ENCODE measurements at regions not wholly inside any gene's neighbourhood (a gene's known extent, or its start where the extent isn't known, plus 50 kb on each side); places are given as distances from the start of the nearest gene placed in this dataset.

GRCh38 chr7:41334071-41334862 is 368.6 kb downstream of the INHBA start:
- DNase-seq = no peak

- no peak for DNase-seq
Measured at GRCh38 chr7:41333511-41333910, 369.4 kb downstream of the INHBA start.

- DNase-seq = no peak
Measured at GRCh38 chr7:41331194-41331593, 371.7 kb downstream of the INHBA start.

- DNase-seq = no peak
Measured at GRCh38 chr7:41328544-41328943, 374.3 kb downstream of the INHBA start.

- DNase-seq = no peak
Measured at GRCh38 chr7:41328131-41328530, 374.8 kb downstream of the INHBA start.

- no peak for DNase-seq
Measured at GRCh38 chr7:41326616-41327015, 376.3 kb downstream of the INHBA start.

GRCh38 chr7:41323806-41324205 is 379.1 kb downstream of the INHBA start:
- DNase-seq = no peak

GRCh38 chr7:41319581-41319980 is 383.3 kb downstream of the INHBA start:
- no peak for DNase-seq

- no peak for DNase-seq
Measured at GRCh38 chr7:41316410-41316809, 386.5 kb downstream of the INHBA start.

- DNase-seq = no peak
Measured at GRCh38 chr7:41315764-41316163, 387.1 kb downstream of the INHBA start.

GRCh38 chr7:41313171-41313570 is 389.7 kb downstream of the INHBA start:
- no peak for DNase-seq

GRCh38 chr7:41312235-41312634 is 390.7 kb downstream of the INHBA start:
- peak; percentile 6 to 39 for DNase-seq

- DNase-seq = no peak
Measured at GRCh38 chr7:41311301-41311700, 391.6 kb downstream of the INHBA start.

- DNase-seq = no peak
Measured at GRCh38 chr7:41306486-41306885, 396.4 kb downstream of the INHBA start.

GRCh38 chr7:41305001-41305400 is 397.9 kb downstream of the INHBA start:
- no peak for DNase-seq

- DNase-seq = no peak
Measured at GRCh38 chr7:41303709-41304108, 399.2 kb downstream of the INHBA start.

- DNase-seq = no peak
Measured at GRCh38 chr7:41298409-41298808, 404.5 kb downstream of the INHBA start.

GRCh38 chr7:41297166-41297565 is 405.7 kb downstream of the INHBA start:
- no peak for DNase-seq

GRCh38 chr7:41295455-41295815 is 407.5 kb downstream of the INHBA start:
- DNase-seq = no peak

- DNase-seq = no peak
Measured at GRCh38 chr7:41294556-41295454, 408.1 kb downstream of the INHBA start.

GRCh38 chr7:41292487-41292886 is 410.4 kb downstream of the INHBA start:
- peak; percentile 9 to 36 for DNase-seq

GRCh38 chr7:41287559-41288335 is 415.1 kb downstream of the INHBA start:
- DNase-seq = no peak

GRCh38 chr7:41280491-41280890 is 422.4 kb downstream of the INHBA start:
- no peak for DNase-seq

All from SHP77 (cell line).